ENCODE measurements at regions not wholly inside any gene's neighbourhood (a gene's known extent, or its start where the extent isn't known, plus 50 kb on each side); places are given as distances from the start of the nearest gene placed in this dataset.
"Not testable (repeated sequence)": the region's sequence is repeated elsewhere in the genome, so short reads cannot be mapped to it uniquely, and the experiment has no call there.

- H3K4me3 ChIP-seq (ENCODE audit: low read length): no peak overlapping the region
- TF ChIP-seq ZNF274 (IDR thresholded peaks at IDR 0.05; ENCODE audit: low read depth, low read length): no peak
Measured at GRCh38 chr5:51201708-51202107, 181.5 kb upstream of the ISL1 start.

- TF ChIP-seq ZNF274 (IDR thresholded peaks at IDR 0.05; ENCODE audit: low read depth, low read length): no peak
- H3K4me3 ChIP-seq (ENCODE audit: low read length): no peak overlapping the region
Measured at GRCh38 chr5:51202161-51202560, 181.1 kb upstream of the ISL1 start.

GRCh38 chr5:51203598-51203997 is 179.7 kb upstream of the ISL1 start:
- no peak overlapping the region for H3K4me3 ChIP-seq (ENCODE audit: low read length)
- no peak for TF ChIP-seq ZNF274 (IDR thresholded peaks at IDR 0.05; ENCODE audit: low read depth, low read length)

DNA sequence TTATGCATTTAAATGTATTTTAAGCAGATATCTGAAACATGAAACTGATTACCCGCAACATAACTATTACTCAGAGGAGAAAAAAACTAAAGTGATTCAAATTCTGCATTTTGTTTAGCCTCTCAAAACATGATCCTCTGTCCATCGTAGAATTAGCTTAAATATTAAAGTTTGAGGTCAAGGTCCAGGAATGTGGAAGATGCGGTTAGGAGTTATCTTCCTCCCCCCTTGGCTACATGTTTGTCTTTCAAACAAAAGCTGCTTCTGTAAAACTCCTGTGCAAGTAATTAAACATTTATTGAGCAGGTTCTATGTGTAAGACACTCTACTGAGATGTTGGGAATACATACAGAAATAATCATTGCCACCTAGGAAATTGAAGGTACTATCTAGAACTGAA is 175.0 kb upstream of the ISL1 start:
- TF ChIP-seq ZNF274 (IDR thresholded peaks at IDR 0.05; ENCODE audit: low read depth, low read length): no peak
- H3K4me3 ChIP-seq (ENCODE audit: low read length): no peak overlapping the region

DNA sequence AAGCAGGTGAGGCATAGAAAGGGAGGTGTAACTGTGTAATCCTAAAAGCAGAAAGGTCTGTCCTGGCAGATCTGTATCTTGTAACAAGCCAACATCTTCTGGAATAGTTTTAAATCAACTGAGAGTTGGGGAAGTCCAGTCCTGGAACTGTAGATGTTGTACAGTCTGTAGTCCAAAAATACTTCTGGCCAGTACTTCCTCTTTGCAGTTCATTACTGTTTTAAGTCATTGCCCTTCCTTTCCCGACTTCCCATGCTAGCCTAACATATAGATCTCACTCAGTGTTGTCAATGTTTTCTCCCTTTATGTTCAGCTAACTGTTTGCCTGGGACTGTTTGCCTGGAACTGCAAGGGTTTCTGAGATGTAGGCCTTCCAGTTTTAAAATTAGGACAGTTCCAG is 168.5 kb upstream of the ISL1 start:
- H3K4me3 ChIP-seq (ENCODE audit: low read length): no peak overlapping the region
- no peak for TF ChIP-seq ZNF274 (IDR thresholded peaks at IDR 0.05; ENCODE audit: low read depth, low read length)

DNA sequence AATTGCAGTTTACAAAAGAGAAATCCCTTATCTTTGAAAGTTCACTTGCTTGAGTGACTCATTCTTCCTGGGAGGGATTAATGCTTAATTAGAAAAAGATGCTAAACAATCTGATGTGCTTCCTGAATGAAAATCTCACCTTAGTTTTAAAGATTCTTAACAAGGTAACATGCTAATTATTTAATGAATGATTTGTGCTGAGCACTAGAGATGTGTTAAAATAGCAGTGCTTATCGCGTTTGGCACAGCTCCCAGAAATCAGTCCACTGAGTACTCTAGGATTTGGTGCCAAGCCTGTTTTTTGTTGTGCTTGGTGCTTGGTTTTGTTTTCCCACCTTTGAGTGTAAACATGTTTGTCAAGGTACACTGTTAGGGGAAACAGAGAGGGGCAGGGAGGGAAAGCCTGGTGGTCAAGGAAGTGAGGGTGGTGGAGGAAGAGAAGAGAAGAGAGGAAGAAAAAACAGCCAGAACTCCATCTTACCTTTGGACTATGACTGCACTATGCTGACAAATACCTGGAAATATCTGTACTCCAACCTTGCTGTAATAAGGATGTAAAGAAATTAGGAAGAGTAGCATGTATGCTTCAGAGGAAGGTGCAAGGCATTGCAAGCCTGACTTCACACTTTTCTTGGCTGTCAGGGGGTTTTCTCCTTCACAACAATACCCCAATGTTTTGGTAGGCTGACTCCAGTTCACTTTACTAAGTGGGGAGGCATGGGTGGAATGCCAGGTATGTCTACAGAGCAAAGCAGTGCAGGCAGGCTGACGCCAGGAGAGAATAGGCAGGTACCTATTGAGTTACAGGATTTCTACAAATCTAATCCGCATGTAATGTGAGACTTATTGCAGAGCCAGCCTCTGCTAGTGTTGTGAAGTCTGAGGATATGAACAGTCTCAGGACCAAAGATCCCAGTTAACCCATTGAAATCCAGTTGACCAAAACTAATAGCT is 157.2 kb upstream of the ISL1 start:
- H3K4me3 ChIP-seq (ENCODE audit: low read length): no peak overlapping the region
- TF ChIP-seq ZNF274 (IDR thresholded peaks at IDR 0.05; ENCODE audit: low read depth, low read length): no peak

- no peak overlapping the region for H3K4me3 ChIP-seq (ENCODE audit: low read length)
- TF ChIP-seq ZNF274 (IDR thresholded peaks at IDR 0.05; ENCODE audit: low read depth, low read length): no peak
Measured at GRCh38 chr5:51227963-51228470, 155.2 kb upstream of the ISL1 start.

- no peak overlapping the region for H3K4me3 ChIP-seq (ENCODE audit: low read length)
- TF ChIP-seq ZNF274 (IDR thresholded peaks at IDR 0.05; ENCODE audit: low read depth, low read length): no peak
Measured at GRCh38 chr5:51230336-51230735, 152.9 kb upstream of the ISL1 start.

DNA sequence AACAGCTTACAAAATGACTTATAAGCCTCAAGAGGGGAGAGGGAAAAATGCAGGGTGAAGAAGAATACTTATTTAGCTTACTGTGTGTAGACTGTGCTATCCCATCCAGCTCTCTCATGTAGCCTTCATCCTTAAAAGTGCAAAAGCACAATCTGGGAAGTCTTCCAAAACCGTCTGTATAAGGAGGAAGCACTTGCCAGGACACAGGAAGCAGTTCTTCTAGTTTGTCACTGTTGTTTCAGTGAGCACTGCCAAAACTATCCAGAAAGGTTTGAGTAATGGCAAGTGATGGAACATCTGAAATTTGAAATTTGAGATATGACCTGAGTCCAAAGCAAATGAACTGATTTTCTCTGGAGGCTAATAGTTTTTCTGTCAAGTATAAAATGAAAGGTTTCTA is 140.8 kb upstream of the ISL1 start:
- TF ChIP-seq ZNF274 (IDR thresholded peaks at IDR 0.05; ENCODE audit: low read depth, low read length): no peak
- H3K4me3 ChIP-seq (ENCODE audit: low read length): no peak overlapping the region

- H3K4me3 ChIP-seq (ENCODE audit: low read length): not testable (repeated sequence)
Measured at GRCh38 chr5:51250957-51251356, 132.3 kb upstream of the ISL1 start.

DNA sequence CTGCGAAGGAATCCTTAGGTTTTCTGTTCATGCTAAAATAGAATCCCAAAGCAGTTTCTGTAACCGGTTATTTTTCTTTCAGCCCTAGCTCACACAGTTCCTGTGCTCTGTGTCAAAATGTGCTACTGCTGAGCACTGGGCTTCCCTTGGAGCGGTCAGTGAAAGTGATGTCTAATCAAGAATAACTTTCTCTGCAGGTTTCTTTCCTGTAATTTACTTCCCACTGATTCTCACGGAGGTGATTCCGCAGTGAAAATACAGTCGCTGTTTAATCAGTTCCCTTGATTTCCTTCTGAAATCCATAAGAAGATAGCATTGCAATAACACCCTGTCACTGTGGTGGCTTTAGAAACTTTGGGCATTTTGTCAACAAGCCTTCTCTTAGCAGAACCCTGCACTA is 112.0 kb upstream of the ISL1 start:
- TF ChIP-seq ZNF274 (IDR thresholded peaks at IDR 0.05; ENCODE audit: low read depth, low read length): no peak
- no peak overlapping the region for H3K4me3 ChIP-seq (ENCODE audit: low read length)

GRCh38 chr5:51273021-51273420 is 110.2 kb upstream of the ISL1 start:
- TF ChIP-seq ZNF274 (IDR thresholded peaks at IDR 0.05; ENCODE audit: low read depth, low read length): no peak

GRCh38 chr5:51273871-51274270 is 109.4 kb upstream of the ISL1 start:
- H3K4me3 ChIP-seq (ENCODE audit: low read length): no peak overlapping the region
- no peak for TF ChIP-seq ZNF274 (IDR thresholded peaks at IDR 0.05; ENCODE audit: low read depth, low read length)

More at GRCh38 chr5:51273021-51273420, 110.2 kb upstream of the ISL1 start:
- no peak overlapping the region for H3K4me3 ChIP-seq (ENCODE audit: low read length)

- no peak for TF ChIP-seq ZNF274 (IDR thresholded peaks at IDR 0.05; ENCODE audit: low read depth, low read length)
- H3K4me3 ChIP-seq (ENCODE audit: low read length): no peak overlapping the region
Measured at GRCh38 chr5:51275428-51275827, 107.8 kb upstream of the ISL1 start.

DNA sequence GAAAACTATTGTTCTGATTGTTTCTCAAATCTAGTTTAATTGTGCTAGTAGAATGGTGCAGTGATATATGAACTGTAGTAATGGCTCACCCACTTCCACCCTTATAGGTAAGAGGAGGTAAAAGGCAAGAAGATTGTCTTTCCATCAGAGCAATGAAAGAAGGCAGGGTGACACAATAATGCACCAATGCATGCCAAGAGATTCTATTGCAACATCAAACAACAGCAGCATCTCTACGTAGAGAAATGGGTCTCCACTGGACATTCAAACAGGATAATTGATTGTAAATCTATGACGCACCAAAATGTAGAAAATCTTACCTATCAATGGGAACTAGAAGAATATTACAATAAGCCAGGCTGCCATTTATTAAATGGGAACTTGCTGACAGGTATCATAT is 107.0 kb upstream of the ISL1 start:
- no peak overlapping the region for H3K4me3 ChIP-seq (ENCODE audit: low read length)
- TF ChIP-seq ZNF274 (IDR thresholded peaks at IDR 0.05; ENCODE audit: low read depth, low read length): no peak
